ENCODE measurements at regions not wholly inside any gene's neighbourhood (a gene's known extent, or its start where the extent isn't known, plus 50 kb on each side); places are given as distances from the start of the nearest gene placed in this dataset.

- TF ChIP-seq CTCF (IDR thresholded peaks at IDR 0.05), result no peak
- no peak for TF ChIP-seq POLR2A (IDR thresholded peaks at IDR 0.05; ENCODE audit: low read depth)
Measured at GRCh38 chr7:96558093-96558492, 151.6 kb downstream of the SEM1 start.
